ENCODE measurements at regions not wholly inside any gene's neighbourhood (a gene's known extent, or its start where the extent isn't known, plus 50 kb on each side); places are given as distances from the start of the nearest gene placed in this dataset.

- Histone ChIP-seq H2AFZ (ENCODE audit: low read depth, low read length) (no peak overlapping the region), H4K20me1 (replicated peaks; ENCODE audit: control insufficient read depth, extremely low read depth, insufficient read depth, low read length) (no peaks in the 10 kb centered on the region), H3K9ac (replicated peaks; ENCODE audit: extremely low read depth, insufficient read depth, low read length) (no peak overlapping the region), H3K4me3 (replicated peaks in 1 of 3; ENCODE audit: insufficient read depth in 1 of 3, low read depth in 1 of 3, low read length in 3 of 3) (peak overlapping the region in 1 of 3 experiments; percentile 87), H3K4me2 (ENCODE audit: insufficient read depth, low read length) (peak overlapping the region; percentile 96), H3K9me3 (replicated peaks; ENCODE audit: control insufficient read depth, insufficient read depth, low read length) (no peaks in the 10 kb centered on the region), H3K79me2 (ENCODE audit: control insufficient read depth, insufficient read depth, low read length) (no peaks in the 10 kb centered on the region), H3K27me3 (ENCODE audit: control insufficient read depth in 2 of 2, insufficient read depth in 2 of 2, low read length in 2 of 2) (peaks cover 22 to 34% of the 10 kb centered on the region in 2 experiments), H3K36me3 (ENCODE audit: control insufficient read depth in 2 of 2, extremely low read depth in 1 of 2, insufficient read depth in 2 of 2, low read length in 2 of 2) (no peaks in the 10 kb centered on the region), H3K27ac (ENCODE audit: insufficient read depth, low read depth, low read length) (no peak overlapping the region), H3K4me1 (ENCODE audit: control insufficient read depth, extremely low read depth, insufficient read depth, low read length) (peaks cover 7% of the 10 kb centered on the region), H3K9me1 (replicated peaks; ENCODE audit: control insufficient read depth, extremely low read depth, insufficient read depth, low read length) (no peaks in the 10 kb centered on the region)
- POLR2A ChIA-PET: no interaction called here
- DNase-seq (ENCODE audit: low read depth, low spot score): no peak
- TF ChIP-seq GATA2 (IDR thresholded peaks at IDR 0.05; ENCODE audit: insufficient read depth, insufficient read length, low read depth, low read length) (no peak), MAX (IDR thresholded peaks at IDR 0.05; ENCODE audit: insufficient read depth, insufficient read length) (no peak), JUN (IDR thresholded peaks at IDR 0.05; ENCODE audit: borderline replicate concordance, insufficient read depth, insufficient read length, low read depth) (no peak), POLR2A (IDR thresholded peaks at IDR 0.05; ENCODE audit: low read depth, low read length) (no peak), POLR2AphosphoS5 (IDR thresholded peaks at IDR 0.05; ENCODE audit: insufficient read depth, low read depth, low read length) (no peak), FOS (IDR thresholded peaks at IDR 0.05; ENCODE audit: borderline replicate concordance, insufficient read depth, low read length) (no peak), CTCF (IDR thresholded peaks at IDR 0.05; ENCODE audit: extremely low read depth in 1 of 2, insufficient read depth in 1 of 2, low read depth in 1 of 2, low read length in 2 of 2) (no peak), MYC (IDR thresholded peaks at IDR 0.05; ENCODE audit: low read depth, low read length) (no peak), EZH2 (IDR thresholded peaks at IDR 0.05; ENCODE audit: borderline replicate concordance, low read depth, low read length, severe bottlenecking) (no peak)
- intact Hi-C loops (cut with micrococcal nuclease): loop anchor here (5.0 to 10.0 kb wide), 3 partner anchors 164 to 214 kb away; no protein-coding TSS in a partner anchor
- FAIRE-seq: no peak
- no TSS peak for BruUV-seq (replicated peaks)
- CTCF ChIA-PET: interaction anchor here (1.3 to 1.6 kb wide), 2 partner anchors 8 to 30 kb away, joined by 3 to 4 read pairs; no protein-coding TSS in a partner anchor
- dilution Hi-C loops (cut with MboI; ENCODE audit: extremely low pct_ligation_motif_present, low sequenced_read_pairs): no loop called here
Measured at GRCh38 chr12:24560831-24561271, 388.1 kb downstream of the BCAT1 start.
